GM21576 (cell line): ENCODE measurements at regions not wholly inside any gene's neighbourhood (a gene's known extent, or its start where the extent isn't known, plus 50 kb on each side); places are given as distances from the start of the nearest gene placed in this dataset.
A peak's percentile ranks its signal among the peaks of the same experiment; 100 is the strongest.

ENCODE experiments used
- ATAC-seq: cut with Tn5 transposase; IDR thresholded peaks from one replicate; pipeline ENCODE4 v1.9.1; 2021; ENCODE audit warnings: mild to moderate bottlenecking, moderate library complexity; ENCODE audit not compliant: unreplicated experiment

- peak; percentile 61 for ATAC-seq
Observed at GRCh38 chr9:99513441-99514112, 291.5 kb downstream of the SEC61B start.

GRCh38 chr9:99515093-99515492, 293.0 kb downstream of the SEC61B start:
- no peak for ATAC-seq

GRCh38 chr9:99515895-99516656, 294.0 kb downstream of the SEC61B start:
- ATAC-seq = no peak

GRCh38 chr9:99516657-99517049, 294.6 kb downstream of the SEC61B start:
- no peak for ATAC-seq

- ATAC-seq = no peak
Observed at GRCh38 chr9:99523838-99524237, 297.8 kb upstream of the NR4A3 start.

- no peak for ATAC-seq
Observed at GRCh38 chr9:99531313-99531712, 290.4 kb upstream of the NR4A3 start.

GRCh38 chr9:99533421-99533820, 288.3 kb upstream of the NR4A3 start:
- no peak for ATAC-seq

- no peak for ATAC-seq
Observed at GRCh38 chr9:99537996-99538395, 283.7 kb upstream of the NR4A3 start.

- no peak for ATAC-seq
Observed at GRCh38 chr9:99544526-99544925, 277.2 kb upstream of the NR4A3 start.

GRCh38 chr9:99549441-99549840, 272.2 kb upstream of the NR4A3 start:
- ATAC-seq = no peak

- no peak for ATAC-seq
Observed at GRCh38 chr9:99555792-99556191, 265.9 kb upstream of the NR4A3 start.

GRCh38 chr9:99556998-99557397, 264.7 kb upstream of the NR4A3 start:
- no peak for ATAC-seq

GRCh38 chr9:99557816-99558215, 263.9 kb upstream of the NR4A3 start:
- ATAC-seq = no peak

- no peak for ATAC-seq
Observed at GRCh38 chr9:99559776-99560175, 261.9 kb upstream of the NR4A3 start.

GRCh38 chr9:99560561-99560960, 261.1 kb upstream of the NR4A3 start:
- ATAC-seq = no peak

GRCh38 chr9:99561509-99561917, 260.2 kb upstream of the NR4A3 start:
- ATAC-seq = no peak

- ATAC-seq = no peak
Observed at GRCh38 chr9:99561961-99562565, 259.6 kb upstream of the NR4A3 start.

GRCh38 chr9:99563364-99563763, 258.3 kb upstream of the NR4A3 start:
- no peak for ATAC-seq

GRCh38 chr9:99565203-99565602, 256.5 kb upstream of the NR4A3 start:
- ATAC-seq = no peak

- ATAC-seq = no peak
Observed at GRCh38 chr9:99567436-99567835, 254.2 kb upstream of the NR4A3 start.

GRCh38 chr9:99569840-99570239, 251.8 kb upstream of the NR4A3 start:
- no peak for ATAC-seq

GRCh38 chr9:99572567-99572966, 249.1 kb upstream of the NR4A3 start:
- no peak for ATAC-seq
